HG02981 (cell line): ENCODE measurements at regions not wholly inside any gene's neighbourhood (a gene's known extent, or its start where the extent isn't known, plus 50 kb on each side); places are given as distances from the start of the nearest gene placed in this dataset.
"Not testable (repeated sequence)": the region's sequence is repeated elsewhere in the genome, so short reads cannot be mapped to it uniquely, and the experiment has no call there.

ENCODE experiments used
- ATAC-seq: cut with Tn5 transposase; IDR thresholded peaks from one replicate; pipeline ENCODE4 v1.9.1; 2021; ENCODE audit warnings: mild to moderate bottlenecking, moderate library complexity; ENCODE audit not compliant: unreplicated experiment

DNA sequence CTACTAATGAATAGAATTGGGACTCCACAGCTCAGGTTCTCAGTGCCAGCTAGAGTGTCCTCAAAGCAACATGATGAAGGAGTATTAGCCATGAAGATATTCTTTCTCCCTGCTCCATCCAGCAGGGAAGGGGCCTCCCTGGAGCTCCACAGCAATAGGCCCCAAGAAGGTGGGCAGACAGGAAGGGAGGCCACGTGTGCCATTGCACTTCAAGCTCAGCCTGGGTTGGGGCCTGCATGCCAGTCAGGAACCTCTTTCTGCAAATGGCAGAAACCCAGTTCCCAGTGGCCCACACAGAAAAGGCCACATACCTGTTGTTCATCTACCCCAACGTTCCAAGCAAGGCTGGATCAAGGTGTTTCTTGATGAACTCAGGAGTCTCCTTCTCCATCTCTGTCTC is 357.5 kb upstream of the SFSWAP start:
- no peak for ATAC-seq

DNA sequence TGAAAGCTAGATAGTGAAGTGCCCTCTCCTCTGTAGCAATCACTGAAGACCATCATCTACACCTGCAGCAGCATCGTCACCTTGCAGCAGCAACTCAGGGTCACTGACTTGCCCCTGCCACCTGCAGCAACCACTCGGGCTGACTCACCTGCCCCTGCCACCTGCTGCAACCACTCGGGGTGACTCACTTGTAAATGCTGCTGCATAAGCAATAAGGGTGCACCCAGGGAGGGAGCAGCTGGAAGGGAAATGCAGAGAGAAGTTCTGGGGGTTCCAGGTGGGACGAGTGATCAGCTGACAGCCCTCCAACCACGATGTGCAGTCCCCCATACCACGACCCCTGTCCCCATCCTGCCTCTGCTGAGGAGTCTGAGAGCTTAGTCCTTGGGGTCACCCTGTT is 357.1 kb upstream of the SFSWAP start:
- ATAC-seq, result no peak

DNA sequence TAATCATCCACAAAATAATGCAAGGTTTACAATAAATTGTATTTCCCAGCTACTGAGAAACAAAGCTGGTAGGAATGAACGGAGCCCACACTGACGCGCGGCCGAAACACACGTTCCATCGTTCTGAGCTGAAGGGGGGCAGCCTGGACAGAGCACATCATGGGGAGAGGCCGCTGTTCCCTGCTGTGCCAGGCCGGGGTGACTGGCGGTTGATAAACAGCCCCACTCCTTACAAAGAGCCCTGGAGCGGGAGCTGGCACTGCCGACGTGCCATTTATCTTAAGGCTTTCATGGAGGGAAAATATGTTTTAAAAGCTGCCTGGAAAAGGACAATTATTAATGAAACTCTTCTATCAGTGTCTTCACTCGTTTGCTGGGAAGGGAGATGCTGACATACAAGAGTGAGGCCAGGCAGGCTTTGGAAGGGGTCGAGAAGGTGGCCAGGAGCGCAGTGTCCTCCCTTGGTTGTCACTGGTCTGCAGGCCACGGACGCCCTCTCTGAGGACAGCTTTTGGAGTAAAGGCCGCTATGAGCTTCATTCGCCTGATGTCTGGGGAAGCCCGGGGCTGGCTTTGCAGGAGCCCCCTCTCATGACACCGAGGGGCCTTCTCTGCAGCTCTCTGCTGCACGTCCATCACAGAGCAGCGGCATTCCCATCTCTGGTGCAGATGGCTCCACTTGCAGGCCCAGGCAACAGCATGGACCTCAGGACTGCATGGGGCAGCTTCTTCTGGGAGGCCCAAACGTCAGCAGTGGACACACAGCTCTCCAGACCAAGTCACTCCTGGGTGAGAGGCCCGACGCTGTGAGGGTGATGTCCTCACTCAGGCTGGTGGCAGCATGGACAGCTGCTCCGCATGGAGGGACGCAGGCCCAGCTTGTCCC is 355.3 kb upstream of the SFSWAP start:
- no peak for ATAC-seq

DNA sequence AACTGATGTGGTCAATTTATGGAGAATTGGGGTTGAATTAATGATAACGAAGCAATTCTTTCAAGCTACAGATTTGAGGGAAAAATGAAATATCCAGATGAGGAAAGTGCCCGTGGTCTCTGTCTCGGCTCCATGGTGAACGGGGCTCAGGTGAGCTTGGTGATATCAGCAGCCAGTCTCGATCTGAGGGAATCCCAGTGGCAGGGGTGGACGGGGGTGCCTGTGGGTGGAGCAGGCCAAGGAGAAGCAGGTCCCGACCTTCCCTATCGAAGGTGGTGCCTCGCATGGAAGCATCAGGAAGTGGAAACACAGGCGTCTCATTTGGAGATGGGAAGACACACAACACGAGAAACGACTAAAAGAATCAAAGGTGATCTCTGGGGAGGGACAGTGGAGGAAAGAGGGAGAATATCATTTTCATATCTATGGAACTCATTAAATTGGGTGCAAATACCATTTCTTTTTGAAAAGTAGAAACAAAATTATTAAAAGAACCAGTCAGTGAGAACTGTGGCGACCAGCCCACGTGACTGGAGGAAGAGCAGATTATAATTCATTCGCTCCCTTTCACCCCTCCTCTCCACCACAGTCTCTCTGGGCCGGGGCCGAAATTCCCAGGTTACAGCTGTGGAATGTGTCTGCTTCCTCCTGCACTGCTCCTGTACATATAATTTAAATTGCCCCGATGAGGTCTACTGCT is 354.3 kb upstream of the SFSWAP start:
- ATAC-seq, result no peak

DNA sequence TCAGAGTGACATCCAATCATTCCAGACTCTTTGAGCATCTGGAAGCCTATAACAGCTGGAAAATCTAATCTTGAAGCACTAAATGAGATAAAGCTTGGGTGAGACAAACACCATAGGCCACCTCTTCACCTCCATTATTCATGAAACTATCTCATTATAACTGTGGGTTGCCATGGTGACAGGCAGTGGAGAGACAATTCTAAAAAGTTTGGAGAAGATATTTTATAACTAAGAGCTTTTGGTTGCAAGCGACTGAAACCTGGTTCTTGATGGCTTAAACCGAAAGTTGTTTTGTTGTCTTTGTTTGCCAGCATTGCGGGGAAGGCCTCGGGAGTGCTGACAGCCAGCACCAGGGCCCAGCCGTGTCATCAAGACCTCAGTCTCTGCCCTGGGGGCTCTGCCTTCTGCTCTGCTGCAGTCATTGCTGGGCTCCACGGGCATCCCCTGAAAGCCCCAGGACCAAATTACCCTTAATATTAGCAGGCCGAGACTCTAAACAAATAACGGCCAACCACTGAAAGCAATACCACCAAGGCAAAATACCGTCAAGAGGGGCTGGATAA is 353.6 kb upstream of the SFSWAP start:
- no peak for ATAC-seq

DNA sequence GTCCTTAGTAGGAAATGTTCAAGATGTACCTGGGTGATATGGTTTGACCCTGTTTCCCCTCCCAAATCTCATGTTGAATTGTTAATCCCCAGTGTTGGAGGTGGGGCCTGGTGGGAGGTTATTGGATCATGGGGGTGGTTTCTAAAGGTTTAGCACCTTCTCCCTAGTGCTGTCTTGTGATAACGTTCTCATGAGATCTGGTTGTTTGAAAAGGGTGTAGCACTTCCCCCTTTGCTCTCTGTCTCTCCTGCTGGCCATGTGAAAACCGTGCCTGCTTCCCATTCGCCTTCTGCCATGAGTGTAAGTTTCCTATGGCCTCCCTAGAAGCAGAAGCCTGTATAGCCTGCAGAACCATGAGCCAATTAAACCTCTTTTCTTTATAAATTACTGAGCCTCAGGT is 353.0 kb upstream of the SFSWAP start:
- ATAC-seq, result no peak

DNA sequence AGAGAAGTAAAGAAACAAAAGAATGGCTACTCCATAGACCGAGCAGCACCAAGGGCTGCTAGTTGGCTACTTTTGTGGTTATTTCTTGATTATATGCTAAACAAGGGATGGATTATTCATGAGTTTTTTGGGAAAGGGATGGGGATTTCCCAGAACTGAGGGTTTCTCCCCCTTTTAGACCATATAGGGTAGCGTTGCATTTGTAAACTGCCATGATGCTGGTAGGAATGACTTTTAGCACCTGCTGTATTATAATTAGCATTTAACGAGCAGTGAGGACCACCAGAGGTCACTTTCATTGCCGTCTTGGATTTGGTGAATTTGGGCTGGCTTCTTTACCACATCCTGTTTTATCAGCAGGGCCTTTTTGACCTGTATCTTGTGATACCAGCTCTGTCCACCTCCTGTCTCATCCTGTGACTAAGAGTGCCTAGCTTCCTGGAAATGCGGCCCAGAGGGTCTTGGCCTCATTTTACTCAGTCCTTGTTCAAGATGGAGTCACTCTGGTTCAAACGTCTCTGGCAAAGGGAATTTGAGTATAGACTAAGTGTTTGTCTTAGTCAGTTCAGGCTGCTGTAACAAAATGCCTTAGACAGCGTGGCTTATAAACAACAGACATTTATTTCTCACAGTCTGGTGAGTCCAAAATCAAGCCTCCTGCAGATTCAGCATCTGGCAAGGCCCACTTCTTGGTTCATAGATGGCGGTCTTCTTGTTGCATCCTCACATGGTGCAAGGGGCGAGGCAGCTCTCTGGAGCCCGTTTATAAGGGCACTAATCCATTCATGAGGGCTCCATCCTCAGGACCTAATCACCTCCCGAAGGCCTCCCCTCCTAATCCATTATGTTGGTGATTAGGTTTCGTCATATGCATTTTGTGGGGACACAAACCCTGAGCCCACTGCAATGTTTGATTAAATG is 348.3 kb upstream of the SFSWAP start:
- ATAC-seq, result no peak

DNA sequence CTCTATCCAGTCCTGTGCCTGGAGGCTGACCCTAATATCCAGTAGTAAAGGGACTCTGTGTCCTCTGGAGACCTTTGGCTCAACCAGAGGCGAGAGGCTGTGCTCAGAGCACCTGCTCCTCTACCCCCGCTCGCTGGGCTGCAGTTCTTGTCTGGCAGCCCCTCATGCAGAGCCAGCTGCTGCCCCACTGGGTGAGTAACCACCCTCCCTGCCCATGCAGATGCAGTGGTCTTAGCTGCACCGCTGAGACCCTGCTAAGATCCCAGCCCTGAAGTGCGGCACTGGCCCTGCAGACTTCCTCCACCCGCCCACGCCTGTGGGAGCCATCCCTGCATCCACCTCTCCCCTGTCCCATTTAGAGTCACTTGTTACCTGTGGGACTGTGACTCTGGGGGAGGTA is 347.5 kb upstream of the SFSWAP start:
- ATAC-seq, result no peak

DNA sequence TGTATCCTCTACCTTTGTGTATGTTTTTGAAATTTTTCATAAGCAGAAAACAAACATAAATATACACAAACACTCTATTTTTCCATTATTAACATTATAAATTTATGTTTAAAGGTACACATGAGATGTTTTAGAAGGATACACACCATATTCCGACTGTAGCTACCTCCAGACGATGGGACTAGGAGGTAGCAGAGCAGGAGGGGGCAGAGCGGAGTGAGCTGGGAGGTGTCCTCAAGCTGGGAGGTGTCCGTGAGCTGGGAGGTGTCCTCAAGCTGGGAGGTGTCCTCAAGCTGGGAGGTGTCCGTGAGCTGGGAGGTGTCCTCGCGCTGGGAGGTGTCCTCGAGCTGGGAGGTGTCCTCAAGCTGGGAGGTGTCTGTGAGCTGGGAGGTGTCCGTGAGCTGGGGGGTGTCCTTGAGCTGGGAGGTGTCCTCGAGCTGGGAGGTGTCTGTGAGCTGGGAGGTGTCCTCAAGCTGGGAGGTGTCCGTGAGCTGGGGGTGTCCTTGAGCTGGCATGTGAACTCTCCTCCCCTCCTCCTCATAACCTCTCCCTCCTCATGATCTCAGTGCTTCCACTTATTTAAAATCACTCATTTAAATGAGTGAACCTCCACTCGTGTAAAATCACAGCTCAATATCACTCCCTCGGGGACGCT is 346.9 kb upstream of the SFSWAP start:
- ATAC-seq, result no peak

DNA sequence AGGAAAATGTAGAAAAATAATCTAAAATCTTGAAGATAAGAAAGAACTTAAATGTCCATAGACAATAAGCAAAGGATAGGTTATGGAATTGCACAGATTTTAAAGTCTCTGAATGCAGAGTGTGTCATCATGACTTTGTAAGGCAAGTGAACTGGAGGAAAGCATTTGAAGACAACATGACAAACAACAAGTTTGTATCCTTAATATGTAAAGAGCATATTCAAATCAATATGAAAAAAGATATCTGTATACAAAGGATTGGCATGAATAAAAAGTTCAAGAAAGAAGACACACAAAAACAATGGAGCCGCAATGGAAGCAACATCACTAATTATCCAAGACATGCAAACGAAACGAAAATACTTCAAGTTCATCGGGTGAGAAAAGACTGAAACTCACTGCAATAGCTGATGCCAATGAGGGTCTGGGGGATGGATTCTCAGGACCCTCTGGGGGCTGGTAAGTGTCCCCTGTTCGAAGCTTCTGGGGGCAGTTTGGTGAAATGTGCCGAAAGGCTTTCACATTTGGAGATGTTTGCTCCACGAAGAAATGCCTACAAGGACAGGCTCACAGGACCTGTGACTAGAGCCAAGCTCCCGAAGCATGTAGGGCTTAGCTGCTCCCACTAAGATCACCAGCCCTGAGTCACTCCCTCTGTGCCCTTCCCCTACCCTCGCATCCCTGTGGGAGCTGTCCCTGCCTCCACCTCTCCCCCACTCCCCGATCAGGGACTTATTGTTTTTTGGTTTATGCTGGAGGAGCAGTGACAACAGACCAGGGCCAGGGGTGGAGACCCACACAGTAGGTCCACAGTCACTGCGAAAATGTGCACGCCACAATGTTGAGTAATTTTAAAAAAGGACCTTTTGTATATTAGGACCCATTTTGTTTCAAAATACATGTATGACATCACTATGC is 345.7 kb upstream of the SFSWAP start:
- ATAC-seq, result no peak

DNA sequence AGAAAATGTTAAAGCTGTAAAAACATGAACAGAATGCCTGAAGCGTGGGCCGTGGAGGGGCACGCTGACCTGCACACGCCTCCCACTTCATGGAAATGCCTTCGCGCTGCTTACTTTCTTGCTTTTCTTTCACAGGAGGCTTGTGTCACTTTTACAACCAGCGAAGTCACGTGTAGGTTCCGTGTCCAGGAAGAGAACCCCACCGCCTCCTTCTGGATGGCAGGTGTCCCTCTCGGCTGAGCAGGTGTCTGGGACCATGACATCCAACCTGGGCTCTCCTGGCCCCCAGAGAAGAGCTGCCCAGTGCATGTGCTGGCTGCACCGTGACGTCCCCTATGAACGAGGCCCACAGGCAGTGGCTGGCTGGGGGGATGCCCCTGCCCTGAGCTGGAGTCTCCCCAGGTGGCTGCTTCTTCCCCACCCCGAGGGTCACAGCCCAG is 345.0 kb upstream of the SFSWAP start:
- ATAC-seq, result no peak

DNA sequence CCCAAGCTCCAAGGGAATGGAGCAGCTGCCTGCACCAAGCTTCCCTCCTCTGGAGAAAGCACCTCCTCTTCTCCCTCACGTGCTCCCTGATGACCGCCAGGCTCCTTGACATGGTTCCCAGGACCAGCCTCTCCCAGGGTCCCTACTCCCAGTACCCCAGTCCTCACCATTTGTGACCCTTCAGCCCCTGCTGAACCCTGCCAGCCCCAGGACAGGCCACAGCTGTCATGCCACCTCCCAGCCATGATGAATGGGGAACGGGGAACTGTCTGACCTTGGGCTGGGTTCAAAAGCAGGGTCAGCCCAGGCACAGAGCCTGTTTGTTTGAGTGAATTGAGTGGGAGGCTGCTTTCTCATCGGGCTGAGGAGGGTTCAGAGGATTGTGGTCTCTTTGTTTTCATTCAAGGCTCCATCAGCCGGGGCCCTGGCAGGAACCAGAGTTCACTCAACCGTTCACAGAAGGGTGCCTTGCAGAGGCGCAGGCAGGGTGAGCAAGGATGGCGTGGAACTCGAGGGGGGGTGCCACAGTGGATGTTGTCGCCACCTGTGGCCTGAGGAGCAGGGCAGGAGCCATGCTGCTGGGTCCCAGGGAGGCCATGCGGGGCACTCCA is 344.5 kb upstream of the SFSWAP start:
- no peak for ATAC-seq

DNA sequence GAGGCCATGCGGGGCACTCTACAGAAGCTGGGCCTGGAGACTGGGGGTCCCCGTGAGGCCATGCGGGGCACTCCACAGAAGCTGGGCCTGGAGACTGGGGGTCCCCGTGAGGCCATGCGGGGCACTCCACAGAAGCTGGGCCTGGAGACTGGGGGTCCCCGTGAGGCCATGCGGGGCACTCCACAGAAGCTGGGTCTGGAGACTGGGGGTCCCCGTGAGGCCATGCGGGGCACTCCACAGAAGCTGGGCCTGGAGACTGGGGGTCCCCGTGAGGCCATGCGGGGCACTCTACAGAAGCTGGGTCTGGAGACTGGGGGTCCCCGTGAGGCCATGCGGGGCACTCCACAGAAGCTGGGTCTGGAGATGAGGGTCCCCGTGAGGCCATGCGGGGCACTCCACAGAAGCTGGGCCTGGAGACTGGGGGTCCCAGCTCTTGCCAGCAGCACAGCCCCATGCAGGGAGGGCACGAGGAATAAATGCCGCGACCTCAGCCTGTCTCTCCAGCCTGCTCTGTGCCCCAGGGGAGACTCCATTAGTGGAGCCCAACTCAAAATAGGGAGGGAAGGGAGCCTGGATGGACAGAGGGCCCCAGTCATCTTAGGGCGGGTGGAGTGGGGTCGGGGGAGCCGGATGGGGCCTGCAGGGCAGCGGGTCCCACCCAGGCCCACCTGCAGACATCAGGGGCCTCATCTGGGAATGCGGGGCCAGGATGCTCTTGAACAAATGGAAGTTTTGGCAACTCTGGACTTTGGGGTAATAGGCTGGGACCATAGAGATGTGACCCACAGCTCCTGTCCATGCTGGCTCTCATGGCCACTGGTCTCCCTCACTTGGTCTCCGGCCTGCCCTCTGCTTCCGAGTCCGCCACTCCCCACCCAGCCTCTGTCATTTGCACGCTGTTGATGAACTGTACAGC is 343.6 kb upstream of the SFSWAP start:
- ATAC-seq, result not testable (repeated sequence)

DNA sequence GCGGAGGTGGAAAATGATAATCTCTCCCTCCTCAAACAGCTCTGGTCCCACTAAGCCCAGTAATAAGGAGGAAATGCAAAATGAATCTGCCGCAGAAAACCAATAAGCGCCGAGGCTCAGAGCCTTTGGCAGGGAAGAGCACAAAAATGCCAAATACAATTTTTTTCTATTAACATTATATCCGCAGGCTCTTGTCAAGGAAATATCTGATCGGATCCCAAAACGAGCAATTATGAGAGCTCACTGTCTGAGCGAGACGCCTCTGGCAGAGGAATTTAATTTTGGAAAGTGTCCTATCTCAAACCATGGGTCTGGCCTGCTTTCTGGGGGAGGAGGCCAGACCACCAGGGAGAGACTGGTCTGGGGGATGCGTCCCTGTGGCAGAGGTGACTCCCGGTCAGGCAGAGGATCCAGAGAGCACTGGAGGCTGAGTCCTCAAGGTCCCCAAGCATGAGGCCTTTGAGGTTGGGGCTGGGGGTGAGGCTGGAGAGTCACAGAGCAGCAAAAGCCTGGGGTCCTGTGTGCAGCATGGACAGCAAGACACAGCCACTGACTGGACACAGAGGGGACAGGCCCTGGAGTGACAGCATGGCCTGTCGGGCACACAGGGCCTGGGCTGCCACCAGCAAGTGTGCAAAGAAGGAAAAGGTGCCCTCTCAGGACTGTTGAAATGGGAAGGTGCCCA is 342.8 kb upstream of the SFSWAP start:
- no peak for ATAC-seq

DNA sequence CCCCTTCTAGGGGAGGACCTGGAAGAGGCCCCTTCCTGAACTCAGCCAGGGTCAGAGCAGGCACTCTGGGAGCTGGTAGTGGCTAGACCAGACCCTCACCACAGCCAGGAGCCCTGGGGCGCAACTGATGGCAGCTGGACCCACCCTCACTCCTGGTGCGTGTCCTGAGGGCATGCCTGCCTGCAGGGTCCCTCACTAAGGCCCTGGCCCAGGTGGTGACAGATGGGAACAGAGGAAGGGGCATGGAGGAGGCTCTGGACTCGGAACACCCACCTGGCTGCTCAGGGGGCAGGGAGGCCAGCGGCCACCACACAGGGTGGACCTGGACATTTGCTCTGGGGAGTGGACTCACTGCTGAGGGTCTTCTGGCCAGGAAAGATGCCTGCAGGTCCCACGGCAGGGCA is 342.2 kb upstream of the SFSWAP start:
- ATAC-seq, result no peak

DNA sequence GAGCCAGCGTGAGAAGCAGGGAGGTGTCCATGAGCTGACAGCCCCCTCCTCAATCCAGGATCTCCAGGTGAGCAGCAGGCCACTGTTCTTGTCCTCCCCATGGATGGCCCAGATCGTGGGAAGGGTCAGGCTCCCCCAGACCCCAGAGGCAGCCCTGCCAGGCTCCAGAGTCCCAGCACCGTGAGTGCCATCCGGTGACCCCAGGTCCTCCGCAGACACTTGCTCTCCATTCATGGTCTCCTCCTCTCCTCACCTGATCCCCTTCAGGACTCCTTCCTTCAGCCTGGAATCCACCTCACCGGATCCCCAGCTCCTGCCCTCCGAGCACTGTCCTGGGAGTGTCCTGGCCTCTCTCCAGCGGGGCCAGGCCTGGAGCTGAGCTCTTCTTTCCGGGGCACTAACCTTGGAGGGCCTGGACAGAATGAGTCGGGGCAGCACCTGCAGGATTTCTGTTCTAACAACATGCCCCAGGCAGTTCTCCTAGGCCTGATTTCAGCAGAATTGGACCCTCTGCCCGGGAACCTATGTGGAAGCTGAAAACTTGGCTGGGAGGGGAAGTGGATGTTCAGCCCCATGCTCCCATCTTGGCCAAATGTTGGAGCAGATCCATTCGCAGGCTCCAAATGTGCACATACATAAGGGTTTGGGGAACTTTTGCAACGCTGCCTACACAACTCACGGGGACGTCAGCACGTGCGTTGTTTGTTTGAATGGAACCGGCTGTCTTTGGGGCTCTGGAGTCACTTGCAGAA is 341.6 kb upstream of the SFSWAP start:
- ATAC-seq, result no peak

DNA sequence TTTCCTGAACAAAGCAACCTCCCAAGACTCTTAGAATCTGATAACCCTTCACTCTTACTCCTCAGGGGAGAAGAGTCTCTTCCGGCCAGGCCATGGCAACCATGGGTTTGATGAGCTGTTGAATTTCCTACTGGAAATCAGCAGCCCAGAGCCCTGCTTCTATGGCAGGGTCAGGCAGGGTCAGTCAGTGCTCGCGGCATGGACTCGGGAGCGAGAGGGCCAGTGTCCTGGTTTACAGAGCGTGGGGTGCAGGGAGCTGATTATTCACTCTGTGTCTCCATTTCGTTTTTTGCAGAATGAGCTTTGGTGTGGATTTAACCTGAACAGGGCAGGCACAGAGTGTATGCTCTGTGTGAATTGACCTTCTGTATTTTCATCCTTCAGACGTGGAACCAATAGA is 340.6 kb upstream of the SFSWAP start:
- no peak for ATAC-seq
